ENCODE measurements at regions not wholly inside any gene's neighbourhood (a gene's known extent, or its start where the extent isn't known, plus 50 kb on each side); places are given as distances from the start of the nearest gene placed in this dataset.

GRCh38 chr5:68482199-68482598 is 266.6 kb downstream of the PIK3R1 start:
- TF ChIP-seq CTCF (IDR thresholded peaks at IDR 0.05 in 2 of 3, conservative IDR thresholded peaks at IDR 0.05 in 1 of 3; ENCODE audit: borderline replicate concordance in 1 of 3, insufficient read depth in 1 of 3, low read depth in 2 of 3, low read length in 2 of 3): no peak
- no peak for TF ChIP-seq EZH2 (IDR thresholded peaks at IDR 0.05)
- TF ChIP-seq ZNF274 (IDR thresholded peaks at IDR 0.05; ENCODE audit: low read depth, low read length): no peak
- TF ChIP-seq MAX (IDR thresholded peaks at IDR 0.05): no peak
- TF ChIP-seq POLR2A (IDR thresholded peaks at IDR 0.05; ENCODE audit: borderline replicate concordance, extremely low read depth, insufficient read depth, insufficient read length): no peak
- TF ChIP-seq CEBPB (IDR thresholded peaks at IDR 0.05; ENCODE audit: low read depth): no peak
- no peak for TF ChIP-seq YY1 (IDR thresholded peaks at IDR 0.05; ENCODE audit: extremely low read depth, insufficient replicate concordance, low read depth, low read length)
- TF ChIP-seq SP1 (IDR thresholded peaks at IDR 0.05; ENCODE audit: low read depth): no peak
- TF ChIP-seq RAD21 (IDR thresholded peaks at IDR 0.05; ENCODE audit: low read depth): no peak

Data from HCT116 (cell line).